NB4 (cell line): ENCODE measurements at regions not wholly inside any gene's neighbourhood (a gene's known extent, or its start where the extent isn't known, plus 50 kb on each side); places are given as distances from the start of the nearest gene placed in this dataset.

Experiments
- MYC ChIP-seq: IDR thresholded peaks from 2 replicates; pipeline ENCODE4 v1.6.1; 2011; ENCODE audit warnings: low read depth, low read length
- TF ChIP-seq, protein P1 (sequence below): IDR thresholded peaks from 2 replicates; pipeline ENCODE4 v1.6.1; 2011; ENCODE audit warnings: low read depth, low read length

- no peak for TF ChIP-seq MYC
- TF ChIP-seq, protein P1, sequence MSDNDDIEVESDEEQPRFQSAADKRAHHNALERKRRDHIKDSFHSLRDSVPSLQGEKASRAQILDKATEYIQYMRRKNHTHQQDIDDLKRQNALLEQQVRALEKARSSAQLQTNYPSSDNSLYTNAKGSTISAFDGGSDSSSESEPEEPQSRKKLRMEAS = no peak
Observed at GRCh38 chr10:9926881-9927280, 1090.8 kb upstream of the CELF2 start.
